Central memory CD4-positive, alpha-beta T cell (primary cell): ENCODE measurements at regions not wholly inside any gene's neighbourhood (a gene's known extent, or its start where the extent isn't known, plus 50 kb on each side); places are given as distances from the start of the nearest gene placed in this dataset.

Source experiments
- DNase-seq: peaks from one replicate; pipeline ENCODE4 v3.0.0; 2022

GRCh38 chr15:62822228-62822627 is 220.3 kb upstream of the TPM1 start:
- DNase-seq, result no peak

- no peak for DNase-seq
These were observed 219.0 kb upstream of the TPM1 start for GRCh38 chr15:62823561-62823960.

GRCh38 chr15:62824111-62825015 is 218.2 kb upstream of the TPM1 start:
- no peak for DNase-seq

GRCh38 chr15:62825191-62825590 is 217.4 kb upstream of the TPM1 start:
- no peak for DNase-seq

GRCh38 chr15:62826561-62826960 is 216.0 kb upstream of the TPM1 start:
- no peak for DNase-seq

GRCh38 chr15:62828364-62828763 is 214.2 kb upstream of the TPM1 start:
- no peak for DNase-seq

- DNase-seq, result no peak
These were observed 210.3 kb upstream of the TPM1 start for GRCh38 chr15:62832231-62832630.

GRCh38 chr15:62833646-62834045 is 208.9 kb upstream of the TPM1 start:
- no peak for DNase-seq

- DNase-seq, result no peak
These were observed 207.7 kb upstream of the TPM1 start for GRCh38 chr15:62834686-62835329.

GRCh38 chr15:62835351-62835750 is 207.2 kb upstream of the TPM1 start:
- no peak for DNase-seq

GRCh38 chr15:62835762-62836161 is 206.8 kb upstream of the TPM1 start:
- no peak for DNase-seq

GRCh38 chr15:62840526-62841268 is 201.8 kb upstream of the TPM1 start:
- no peak for DNase-seq

- DNase-seq, result no peak
These were observed 201.3 kb upstream of the TPM1 start for GRCh38 chr15:62841269-62841628.

GRCh38 chr15:62841891-62842559 is 200.5 kb upstream of the TPM1 start:
- no peak for DNase-seq

- no peak for DNase-seq
These were observed 199.2 kb upstream of the TPM1 start for GRCh38 chr15:62843311-62843710.

GRCh38 chr15:62844564-62845240 is 197.8 kb upstream of the TPM1 start:
- DNase-seq, result no peak

- DNase-seq, result no peak
These were observed 197.1 kb upstream of the TPM1 start for GRCh38 chr15:62845241-62846126.

GRCh38 chr15:62846131-62846804 is 196.3 kb upstream of the TPM1 start:
- no peak for DNase-seq

- no peak for DNase-seq
These were observed 195.6 kb upstream of the TPM1 start for GRCh38 chr15:62846805-62847495.

- DNase-seq, result no peak
These were observed 194.6 kb upstream of the TPM1 start for GRCh38 chr15:62847900-62848489.
